HPDE6-E6E7 (cell line): ENCODE measurements at regions not wholly inside any gene's neighbourhood (a gene's known extent, or its start where the extent isn't known, plus 50 kb on each side); places are given as distances from the start of the nearest gene placed in this dataset.

Source experiments
- DNase-seq: peaks from one replicate; pipeline ENCODE4 v3.0.0; 2011; ENCODE audit warnings: missing footprints; ENCODE audit errors: extremely low spot score

DNA sequence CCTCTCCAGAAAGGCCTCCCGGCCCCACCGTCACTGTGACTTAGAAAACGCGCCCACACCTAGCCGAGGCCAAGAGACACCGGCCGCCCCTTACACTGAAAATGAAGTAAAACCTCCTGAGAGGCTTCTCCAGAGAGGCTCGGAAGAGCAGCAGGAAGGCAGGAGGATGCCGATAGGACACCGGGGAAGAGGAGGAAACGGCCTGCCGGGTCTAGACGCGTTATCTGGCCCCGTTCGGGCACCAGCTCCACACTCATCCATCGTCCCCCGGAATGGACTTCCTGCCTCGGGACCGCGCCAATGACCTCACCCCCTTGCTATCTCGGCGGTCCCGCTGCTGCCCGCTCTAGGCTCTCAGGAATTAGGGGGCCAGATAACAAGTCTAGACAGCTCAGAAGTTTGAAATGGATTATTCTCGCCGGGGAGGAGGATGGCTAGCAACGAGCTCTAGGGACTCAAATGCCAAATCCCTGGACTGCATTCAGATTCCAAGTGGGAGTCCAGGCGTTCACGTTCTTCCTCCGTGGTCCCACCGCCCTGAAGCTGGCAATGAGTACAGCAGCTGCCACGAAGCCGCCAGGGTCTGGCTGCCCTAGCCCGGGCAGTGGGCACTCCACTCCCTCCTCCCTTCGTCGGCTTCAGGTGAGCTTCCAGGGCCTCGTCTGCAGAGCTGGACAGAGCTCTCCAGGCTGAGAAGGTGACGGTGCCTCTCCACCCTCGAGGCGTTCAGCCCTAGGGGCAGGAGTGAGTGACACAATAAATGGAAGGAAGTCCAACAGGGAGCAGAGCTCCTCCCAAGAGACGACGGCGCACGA lies 350.9 kb downstream of the FOXL1 start:
- DNase-seq, result no peak

DNA sequence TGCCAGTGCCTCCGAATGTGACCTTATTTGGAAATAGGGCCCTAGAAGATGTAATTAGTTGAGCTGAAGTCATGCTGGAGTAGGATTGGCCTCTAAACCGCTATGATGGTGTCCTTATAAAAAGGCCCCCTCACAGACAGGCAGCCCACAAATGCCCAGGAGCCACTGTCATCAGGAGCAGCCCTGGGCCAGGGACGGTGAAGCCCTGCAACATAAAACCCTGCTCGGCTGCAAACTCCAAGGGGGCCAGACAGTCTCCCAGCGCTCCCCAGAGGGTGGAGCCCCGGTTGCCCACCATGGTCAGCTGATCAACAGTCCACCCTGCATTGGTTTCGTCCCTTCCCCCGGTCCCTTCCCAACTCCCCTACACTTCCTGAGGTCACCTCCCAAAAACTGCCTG lies 351.7 kb downstream of the FOXL1 start:
- DNase-seq, result no peak

DNA sequence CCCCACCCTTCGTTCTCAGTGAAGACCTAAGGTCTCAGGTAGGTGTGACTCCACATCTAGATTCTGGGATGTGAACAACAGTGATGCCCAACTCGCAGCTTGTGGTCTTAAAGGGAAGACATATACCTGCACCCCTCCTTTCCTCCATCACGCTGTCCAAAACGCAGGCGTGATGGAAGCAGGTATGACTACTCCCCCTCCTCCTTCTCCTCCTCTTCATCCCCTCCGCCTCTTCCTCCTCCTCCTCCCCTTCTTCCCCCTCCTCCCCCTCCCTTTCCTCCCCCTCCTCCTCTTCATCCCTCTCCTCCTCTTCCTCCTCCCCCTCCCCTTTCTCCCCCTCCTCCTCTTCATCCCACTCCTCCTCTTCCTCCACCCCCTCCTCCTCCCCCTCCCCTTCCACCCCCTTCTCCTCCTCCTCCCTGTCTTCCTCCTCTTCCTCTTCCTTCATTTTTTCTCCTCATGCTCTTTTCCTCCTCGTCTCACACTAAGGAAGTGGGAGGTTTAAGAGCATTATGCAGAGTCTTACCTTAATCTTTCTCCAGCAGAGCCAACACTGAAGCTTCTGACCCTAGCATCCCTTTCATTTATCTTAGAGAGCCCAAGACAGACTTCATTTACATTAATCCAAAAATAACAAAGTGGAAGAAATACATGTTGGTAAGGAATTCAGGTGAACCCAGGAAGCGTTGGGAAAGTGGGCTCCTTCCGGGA lies 352.5 kb downstream of the FOXL1 start:
- DNase-seq, result no peak

DNA sequence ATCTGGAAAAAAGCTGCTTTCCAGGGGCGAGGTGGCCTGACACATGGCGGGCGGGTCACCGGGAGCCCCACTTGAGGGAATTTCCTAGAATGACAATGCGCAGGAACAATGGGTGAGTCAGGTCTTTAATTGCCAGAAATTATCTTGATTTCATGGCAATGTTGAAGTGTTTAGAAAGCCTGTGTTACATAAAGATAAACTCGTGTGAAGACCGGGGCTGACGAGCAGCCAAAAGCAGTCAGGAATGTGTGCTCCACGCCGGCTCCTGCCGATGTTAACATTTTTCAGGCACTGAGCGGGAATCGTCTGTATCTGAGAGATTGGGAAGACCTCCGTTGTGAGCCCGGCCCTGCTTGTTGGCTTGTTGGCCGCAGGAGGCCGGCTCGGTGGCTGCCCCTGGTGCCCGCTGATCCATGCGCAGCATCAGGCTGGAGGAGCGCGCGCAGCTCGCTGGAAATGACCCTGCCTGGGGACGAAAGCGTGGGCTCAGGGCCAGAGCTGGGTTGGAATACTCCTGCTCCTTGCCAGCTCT lies 353.1 kb downstream of the FOXL1 start:
- no peak for DNase-seq

DNA sequence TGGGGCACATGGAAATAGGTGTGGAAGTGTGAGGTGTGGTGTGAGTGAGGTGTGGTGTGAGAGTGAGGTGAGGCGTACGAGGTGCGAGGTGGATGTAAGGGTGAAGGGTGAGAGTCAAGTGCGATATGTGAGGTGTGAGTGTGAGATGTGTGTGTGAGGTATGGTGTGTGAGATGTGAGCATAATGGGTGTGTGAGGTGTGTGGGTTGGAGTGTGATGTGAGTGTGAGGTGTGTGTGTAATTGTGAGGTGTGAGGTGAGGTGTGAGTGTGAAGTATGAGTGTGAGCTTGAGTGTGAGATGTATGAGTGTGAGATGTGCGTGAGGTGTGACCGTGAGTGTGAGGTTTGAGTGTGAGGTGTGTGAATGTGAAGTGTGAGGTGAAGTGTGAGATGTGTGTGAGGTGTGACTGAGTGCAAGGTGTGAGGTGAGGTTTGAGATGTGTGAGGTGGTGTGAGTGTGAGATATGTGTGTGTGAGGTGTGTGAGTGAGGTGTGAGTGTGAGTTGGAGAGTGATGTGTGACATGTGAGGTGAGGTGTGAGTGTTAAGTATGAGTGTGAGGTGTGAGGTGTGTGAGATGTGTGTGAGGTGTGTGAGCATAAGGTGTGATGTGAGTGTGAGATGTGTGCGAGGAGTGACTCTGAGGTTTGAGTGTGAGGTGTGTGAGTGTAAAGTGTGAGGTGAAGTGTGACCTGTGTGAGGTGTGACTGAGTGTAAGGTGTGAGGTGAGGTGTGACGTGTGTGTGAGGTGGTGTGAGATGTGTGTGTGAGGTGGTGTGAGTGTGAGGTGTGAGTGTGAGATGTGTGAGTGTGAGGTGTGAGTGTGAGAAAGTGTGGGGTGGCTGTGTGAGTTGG lies 354.0 kb downstream of the FOXL1 start:
- DNase-seq, result no peak

DNA sequence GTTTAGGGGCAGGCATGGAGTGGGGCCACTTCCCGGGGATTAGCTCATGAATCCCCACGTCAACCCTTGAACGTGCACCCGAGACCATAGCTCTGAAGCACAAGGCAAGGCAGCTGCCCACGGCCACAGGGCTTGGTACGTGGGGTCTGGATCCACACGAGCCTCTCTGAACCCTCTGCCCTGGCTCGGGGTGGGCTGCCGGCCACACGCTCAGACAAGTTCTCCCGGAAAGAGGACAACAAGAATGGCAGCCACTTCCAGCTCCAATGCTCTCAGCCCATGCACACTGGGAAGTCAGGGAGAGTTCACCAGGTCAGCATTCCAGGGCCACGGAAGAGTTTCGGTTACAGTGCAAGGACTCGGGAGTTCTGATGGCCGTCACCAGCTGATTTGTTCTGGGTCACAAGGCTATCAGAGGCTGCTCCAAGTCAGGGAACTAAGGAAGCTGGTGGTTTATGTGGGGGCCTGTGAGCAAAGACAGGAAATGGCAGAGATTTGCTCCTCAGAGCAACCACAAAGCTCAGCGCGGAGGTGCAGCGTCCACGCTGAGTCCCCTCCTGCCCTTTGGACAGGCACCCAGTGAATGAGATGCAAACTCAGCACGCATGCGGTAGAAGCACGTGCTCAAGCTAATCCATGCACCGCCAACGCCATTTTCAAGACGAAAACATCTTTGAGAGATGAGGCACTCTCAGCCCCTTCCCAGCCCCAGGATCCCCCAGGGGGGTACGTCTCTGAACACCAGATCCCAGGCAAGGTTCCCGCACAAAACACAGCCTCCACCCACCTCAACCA lies 356.4 kb downstream of the FOXL1 start:
- DNase-seq, result no peak

DNA sequence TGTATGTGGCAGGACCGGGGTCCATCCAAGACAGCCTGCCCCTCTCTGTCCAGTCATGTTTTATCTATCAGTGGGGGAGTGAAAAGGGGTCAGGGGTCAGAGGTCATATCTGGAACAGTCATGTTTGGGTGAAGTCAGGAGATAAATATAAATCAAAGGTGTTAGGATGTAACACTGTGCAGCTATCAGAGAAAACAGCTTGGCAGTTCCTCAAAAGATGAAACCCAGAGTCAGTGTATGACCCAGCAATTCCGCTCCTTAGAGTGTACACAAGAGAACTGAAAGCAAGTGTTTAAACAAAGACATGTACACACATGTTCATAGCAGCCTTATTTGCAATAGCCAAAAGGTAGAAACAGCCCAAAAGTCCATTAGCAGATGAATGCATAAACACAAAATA lies 361.3 kb downstream of the FOXL1 start:
- no peak for DNase-seq

DNA sequence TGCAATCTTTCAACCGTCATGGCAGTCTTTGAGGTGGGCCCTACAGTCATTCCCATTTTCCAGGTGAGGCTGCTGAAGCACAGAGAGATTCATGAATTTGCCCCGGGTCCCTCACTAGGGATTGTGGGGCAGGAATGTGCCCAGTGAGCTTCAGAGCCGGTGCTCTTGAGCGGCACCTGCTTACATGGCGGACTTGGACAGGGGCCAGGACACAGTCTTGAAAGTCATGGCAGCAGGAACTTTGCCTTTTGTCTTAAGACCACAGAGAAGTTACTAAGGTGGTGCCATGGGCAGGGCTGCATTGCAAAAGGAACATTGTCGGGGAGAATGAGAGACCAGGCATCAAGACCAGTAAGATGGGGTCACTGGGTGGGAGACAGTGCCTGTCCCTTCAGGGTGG lies 363.4 kb downstream of the FOXL1 start:
- DNase-seq, result no peak

DNA sequence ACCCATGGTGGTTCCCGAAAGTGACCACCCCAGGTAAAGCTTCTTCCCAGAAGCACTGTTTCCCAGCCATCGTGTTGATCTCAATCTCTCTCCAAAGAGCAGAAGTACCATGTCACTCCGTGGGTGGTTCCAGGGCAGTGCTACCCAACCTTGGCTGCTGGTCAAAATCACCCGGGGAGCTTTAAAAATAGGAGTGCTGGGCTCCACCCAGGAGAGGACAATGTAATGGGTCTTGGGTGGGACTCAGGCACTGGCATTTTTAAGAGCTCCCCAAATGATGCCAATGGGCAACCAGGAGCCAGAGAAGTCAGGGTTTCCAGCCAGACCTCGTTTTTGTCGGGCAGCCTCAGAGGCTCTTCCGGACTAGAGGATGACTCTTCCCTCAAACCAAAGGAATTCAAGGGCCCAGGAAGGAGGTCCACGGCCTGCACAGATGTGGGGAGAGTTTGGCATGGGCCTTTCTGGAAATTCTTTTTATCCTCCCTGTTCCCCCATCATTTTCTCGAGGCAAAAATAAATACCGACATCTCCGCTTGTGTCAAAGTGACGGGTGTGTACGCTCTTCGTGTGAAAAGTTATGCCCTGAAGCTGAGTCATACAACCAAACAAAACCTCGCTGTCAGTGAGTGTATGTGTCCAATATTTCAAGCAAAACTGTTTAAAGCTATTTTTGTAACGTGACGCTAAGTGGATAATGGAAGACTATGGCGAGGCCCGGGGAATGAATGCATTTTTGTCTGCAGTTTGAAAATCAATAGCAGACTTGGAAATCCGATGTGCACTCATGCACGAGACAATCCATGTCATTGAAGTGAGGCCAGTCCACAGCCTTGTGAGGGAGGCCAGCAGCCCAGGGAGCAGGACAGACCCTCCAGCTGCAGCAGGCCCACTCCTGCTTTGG lies 364.1 kb downstream of the FOXL1 start:
- DNase-seq, result no peak

DNA sequence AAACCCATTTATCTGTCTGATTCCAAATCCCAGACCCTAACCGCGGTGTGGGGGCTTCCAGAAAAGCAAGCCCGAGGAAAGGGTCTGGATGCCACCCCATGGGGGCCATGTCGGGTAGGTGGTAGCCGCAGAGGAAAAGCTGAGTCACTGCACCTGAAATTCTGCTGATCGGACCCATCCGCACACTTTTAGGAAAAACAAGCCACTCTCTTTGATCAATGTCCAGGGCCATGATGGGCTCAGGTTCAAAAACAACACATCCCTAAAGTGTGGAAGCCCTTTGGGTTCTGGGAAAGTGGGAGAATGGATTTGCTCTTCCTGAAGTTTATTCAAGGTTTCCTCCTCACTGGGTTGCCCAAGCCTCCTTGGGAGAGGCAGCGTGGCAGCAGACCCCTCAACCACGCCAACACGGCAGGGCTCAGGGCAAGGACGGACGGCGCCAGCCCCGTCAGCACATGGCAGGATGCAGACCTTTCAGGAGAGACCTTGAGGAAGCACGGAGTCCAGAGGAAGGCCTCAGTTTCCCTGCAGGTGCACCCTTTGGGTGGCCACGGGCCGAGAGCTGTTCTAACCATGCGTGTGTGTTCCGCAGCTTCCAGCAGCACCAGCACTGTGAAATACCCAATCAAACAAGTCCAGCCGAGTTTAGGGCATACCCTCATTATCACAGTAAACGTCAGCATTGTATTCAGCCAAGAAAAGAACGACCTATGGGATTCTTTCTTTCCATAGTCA lies 367.0 kb downstream of the FOXL1 start:
- DNase-seq, result no peak

DNA sequence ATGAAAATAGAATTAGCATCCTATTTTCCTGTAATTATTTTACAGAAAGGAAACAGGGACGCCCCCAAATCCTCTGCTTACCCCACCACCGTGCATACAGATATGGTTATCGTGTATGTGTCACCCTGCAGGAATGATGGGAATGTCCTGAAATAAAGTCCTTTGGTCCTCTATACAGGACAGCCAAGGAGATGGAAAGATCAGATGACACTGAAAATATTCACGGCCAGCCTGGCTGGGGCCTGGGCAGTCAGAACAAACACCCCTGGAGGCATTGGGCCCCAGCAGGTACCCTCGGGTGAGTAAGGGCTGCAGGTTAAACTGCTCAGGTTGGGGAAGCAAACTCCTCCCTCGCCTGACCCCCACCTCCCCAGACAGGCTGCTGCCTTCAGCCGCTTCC lies 368.0 kb downstream of the FOXL1 start:
- no peak for DNase-seq

DNA sequence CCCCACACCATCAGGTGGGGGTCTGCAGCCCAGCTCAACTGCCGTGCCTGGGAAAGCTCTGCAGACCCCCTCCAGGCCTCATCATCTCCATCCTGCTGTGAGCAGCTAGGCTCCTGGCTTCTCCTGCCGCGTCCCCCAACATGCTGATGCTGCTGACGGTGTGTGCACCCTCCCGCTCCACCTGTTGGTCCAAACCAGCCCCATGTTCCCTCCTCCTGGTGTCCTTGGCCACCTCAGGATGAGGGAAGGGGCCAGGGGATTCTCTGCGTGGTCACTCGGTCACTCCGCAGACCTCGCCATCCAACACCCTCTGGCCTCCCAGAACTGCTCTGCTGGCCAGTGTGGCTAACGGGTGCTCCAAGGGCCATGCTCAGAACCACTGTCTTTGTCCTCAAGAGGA lies 368.6 kb downstream of the FOXL1 start:
- DNase-seq, result no peak

DNA sequence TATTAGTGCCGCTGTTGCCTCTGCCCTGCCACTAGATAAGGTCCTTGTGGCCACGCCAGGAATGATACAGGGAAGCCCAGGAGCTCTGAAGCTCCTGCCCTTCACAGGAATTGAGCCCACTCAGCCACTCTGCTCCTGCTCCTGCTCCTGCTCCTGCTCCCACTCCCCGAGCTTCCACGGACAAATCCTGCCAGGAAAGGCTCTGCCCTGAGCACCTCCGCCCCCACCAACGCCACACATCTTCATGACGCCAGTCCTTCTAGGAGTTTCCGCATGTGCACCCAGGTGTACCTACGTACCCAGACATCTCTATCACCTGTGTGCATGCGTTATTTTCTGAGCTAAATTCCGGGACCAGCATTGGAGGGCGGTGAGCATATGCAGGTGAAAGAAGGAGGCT lies 369.1 kb downstream of the C16orf95 start:
- no peak for DNase-seq

DNA sequence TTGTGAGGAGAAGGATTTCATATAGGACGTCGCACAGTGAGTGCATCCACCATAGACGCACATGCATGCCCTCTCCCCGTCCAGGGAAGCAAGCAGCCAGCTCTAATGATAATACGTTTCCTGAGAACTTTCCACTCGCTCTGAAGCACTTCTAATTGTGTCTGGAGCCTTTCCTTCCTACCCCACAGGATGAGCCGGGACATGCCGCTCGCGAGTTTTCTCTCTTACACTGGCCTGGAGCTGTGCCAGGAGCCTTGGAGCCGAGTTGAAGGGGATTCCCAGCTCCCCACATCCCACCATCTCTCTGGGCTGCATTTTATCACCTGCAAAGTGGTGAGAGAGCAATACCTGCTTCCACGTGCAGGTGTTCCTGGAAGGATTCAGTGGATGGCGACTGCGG lies 368.1 kb downstream of the C16orf95 start:
- no peak for DNase-seq

DNA sequence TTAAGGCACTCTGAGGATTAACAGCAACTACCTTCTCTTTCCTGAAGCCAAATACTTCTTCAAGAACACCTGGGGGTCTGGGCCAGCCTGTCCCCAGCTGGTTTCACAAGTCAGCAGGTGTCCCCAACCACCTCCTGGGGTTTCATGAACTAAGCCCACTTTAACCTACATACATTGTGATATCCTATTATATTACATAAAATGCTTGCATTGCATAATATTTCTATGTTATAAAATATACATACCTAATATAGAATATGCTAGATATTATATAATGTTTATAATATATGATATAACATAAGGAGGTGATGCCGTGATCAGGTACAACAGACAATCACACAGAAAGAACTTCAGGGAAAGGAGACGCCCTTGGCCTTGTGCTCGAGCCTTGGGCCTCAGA lies 367.6 kb downstream of the C16orf95 start:
- no peak for DNase-seq

DNA sequence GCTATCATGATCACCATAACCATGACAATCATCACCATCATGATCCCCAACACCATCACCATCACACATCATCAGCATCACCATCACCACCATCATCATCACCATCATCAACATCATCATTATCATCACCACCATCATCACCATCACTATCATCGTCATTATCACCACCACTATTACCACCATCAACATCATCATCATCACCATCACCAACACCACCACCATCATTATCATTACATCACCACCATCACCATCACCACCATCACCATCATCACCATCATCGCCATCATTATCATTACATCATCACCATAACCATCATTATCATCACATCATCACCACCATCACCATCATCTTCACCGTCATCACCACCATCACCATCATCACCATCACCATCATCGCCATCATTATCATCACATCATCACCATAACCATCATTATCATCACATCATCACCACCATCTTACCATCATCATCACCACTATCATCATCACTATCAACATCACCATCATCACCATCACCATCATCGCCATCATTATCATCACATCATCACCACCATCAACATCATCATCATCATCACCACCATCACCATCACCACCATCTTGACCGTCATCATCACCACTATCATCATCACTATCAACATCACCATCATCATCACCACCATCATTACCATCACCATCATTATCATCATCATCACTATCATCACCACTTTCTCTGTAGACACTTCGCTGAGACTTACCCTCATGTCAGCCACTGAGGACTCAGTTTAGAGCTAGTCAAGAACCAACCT lies 366.0 kb downstream of the C16orf95 start:
- no peak for DNase-seq

DNA sequence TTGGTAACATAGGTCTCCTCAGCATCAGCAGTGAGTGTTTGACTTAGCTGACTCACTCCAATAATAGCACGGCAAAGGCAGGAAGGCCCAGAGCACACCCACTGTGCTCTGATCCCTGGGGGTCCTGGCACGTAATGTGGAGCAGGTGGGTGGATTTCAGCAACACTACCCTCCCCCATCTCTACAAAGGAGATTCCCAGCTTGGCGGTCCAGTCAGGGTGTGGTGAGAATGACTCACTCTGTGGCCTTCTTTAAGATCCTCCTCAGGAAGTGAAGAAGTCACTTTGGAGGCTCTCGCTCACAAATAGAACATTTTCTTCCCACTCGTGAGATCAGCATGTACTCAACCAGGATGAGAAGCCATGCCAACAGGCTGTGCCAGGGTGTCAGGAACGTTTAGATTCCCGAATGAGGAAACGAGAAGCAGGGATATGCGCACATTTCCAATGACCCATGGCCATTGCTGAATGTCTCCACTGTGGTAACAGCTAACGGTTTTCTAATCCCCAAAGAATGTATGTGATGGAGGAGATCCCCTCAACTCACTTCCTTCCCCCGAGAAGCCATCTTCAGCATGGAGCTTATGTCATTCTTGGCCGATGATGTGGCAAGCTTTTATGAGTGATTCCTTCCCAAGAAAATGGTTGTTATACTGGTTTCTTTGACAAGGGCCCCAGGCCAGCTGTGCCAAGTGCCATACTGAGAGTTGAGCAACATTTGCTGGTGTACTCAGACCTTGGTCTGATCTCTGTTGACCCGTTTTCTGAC lies 365.2 kb downstream of the C16orf95 start:
- no peak for DNase-seq

DNA sequence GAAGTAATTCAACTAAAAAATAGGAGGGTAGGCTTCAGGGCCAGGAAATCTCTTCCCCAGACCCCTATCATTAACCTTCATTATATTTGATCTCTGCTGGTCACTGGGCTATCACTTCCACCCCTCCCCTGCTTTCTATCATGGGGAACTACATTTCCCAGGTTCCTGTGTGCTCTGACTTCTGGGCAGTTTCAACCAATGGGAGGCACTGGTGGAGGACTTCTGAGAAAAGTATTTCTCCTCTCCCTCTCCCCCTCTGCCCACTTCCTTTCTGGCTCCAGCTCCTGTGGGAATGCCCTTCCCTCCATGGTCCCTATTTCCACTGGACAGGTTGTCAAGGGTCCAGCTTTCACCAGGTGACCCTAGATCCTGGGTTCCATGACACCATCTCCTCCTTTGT lies 364.4 kb downstream of the C16orf95 start:
- DNase-seq, result no peak
